ENCODE measurements at regions not wholly inside any gene's neighbourhood (a gene's known extent, or its start where the extent isn't known, plus 50 kb on each side); places are given as distances from the start of the nearest gene placed in this dataset.

- Histone ChIP-seq H3K27me3 (no peaks in the 10 kb centered on the region), H3K27ac (no peak overlapping the region), H3K4me3 (no peak overlapping the region), H3K4me1 (no peaks in the 10 kb centered on the region), H3K9me3 (no peaks in the 10 kb centered on the region), H3K36me3 (no peaks in the 10 kb centered on the region)
- intact Hi-C loops (cut with DNase I; ENCODE audit: low total_unique reads) = no loop called here
- 59 to 83% (median 80%) methylated on average over 1 of the region's 1 CpG for WGBS, 5 donors
- no peak for DNase-seq
- no peak for TF ChIP-seq EP300 (IDR thresholded peaks at IDR 0.05)
- no peak for TF ChIP-seq CTCF (IDR thresholded peaks at IDR 0.05)
- TF ChIP-seq POLR2A (IDR thresholded peaks at IDR 0.05) = no peak
- TF ChIP-seq POLR2AphosphoS5 (IDR thresholded peaks at IDR 0.05) = no peak
These were observed 63.1 kb upstream of the TBC1D5 start for GRCh38 chr3:17805461-17805940.

- no peaks in the 10 kb centered on the region for H3K27me3 ChIP-seq
- H3K4me1 ChIP-seq = no peaks in the 10 kb centered on the region
- intact Hi-C loops (cut with DNase I; ENCODE audit: low total_unique reads) = no loop called here
- WGBS, 5 donors = 55 to 75% (median 64%) methylated on average over 3 of the region's 3 CpGs
- TF ChIP-seq CTCF (IDR thresholded peaks at IDR 0.05) = no peak
- TF ChIP-seq POLR2AphosphoS5 (IDR thresholded peaks at IDR 0.05) = no peak
- TF ChIP-seq POLR2A (IDR thresholded peaks at IDR 0.05) = no peak
- no peak for TF ChIP-seq EP300 (IDR thresholded peaks at IDR 0.05)
- H3K9me3 ChIP-seq = no peaks in the 10 kb centered on the region
- no peak overlapping the region for H3K4me3 ChIP-seq
- no peak for DNase-seq
- H3K36me3 ChIP-seq = no peaks in the 10 kb centered on the region
- H3K27ac ChIP-seq = no peak overlapping the region
These were observed 60.5 kb upstream of the TBC1D5 start for GRCh38 chr3:17802950-17803349.

- H3K36me3 ChIP-seq = no peaks in the 10 kb centered on the region
- H3K4me1 ChIP-seq = no peaks in the 10 kb centered on the region
- intact Hi-C loops (cut with DNase I; ENCODE audit: low total_unique reads) = no loop called here
- DNase-seq = no peak
- TF ChIP-seq EP300 (IDR thresholded peaks at IDR 0.05) = no peak
- no peak for TF ChIP-seq POLR2A (IDR thresholded peaks at IDR 0.05)
- TF ChIP-seq POLR2AphosphoS5 (IDR thresholded peaks at IDR 0.05) = no peak
- no peak for TF ChIP-seq CTCF (IDR thresholded peaks at IDR 0.05)
- no peaks in the 10 kb centered on the region for H3K9me3 ChIP-seq
- no peak overlapping the region for H3K4me3 ChIP-seq
- H3K27ac ChIP-seq = no peak overlapping the region
- 44 to 62% (median 55%) methylated on average over 1 of the region's 1 CpG for WGBS, 5 donors
- H3K27me3 ChIP-seq = no peaks in the 10 kb centered on the region
These were observed 58.7 kb upstream of the TBC1D5 start for GRCh38 chr3:17801131-17801530.

GRCh38 chr3:17800232-17800631, 57.8 kb upstream of the TBC1D5 start:
- H3K4me1 ChIP-seq = no peaks in the 10 kb centered on the region
- H3K27ac ChIP-seq = no peak overlapping the region
- no peak for DNase-seq
- H3K36me3 ChIP-seq = no peaks in the 10 kb centered on the region
- intact Hi-C loops (cut with DNase I; ENCODE audit: low total_unique reads) = no loop called here
- H3K9me3 ChIP-seq = no peaks in the 10 kb centered on the region
- H3K27me3 ChIP-seq = no peaks in the 10 kb centered on the region
- H3K4me3 ChIP-seq = no peak overlapping the region
- TF ChIP-seq CTCF (IDR thresholded peaks at IDR 0.05) (no peak), POLR2A (IDR thresholded peaks at IDR 0.05) (no peak), EP300 (IDR thresholded peaks at IDR 0.05) (no peak), POLR2AphosphoS5 (IDR thresholded peaks at IDR 0.05) (no peak)
- WGBS, 5 donors = 58 to 94% (median 93%) methylated on average over 2 of the region's 2 CpGs

All from stomach (tissue), 8 donors.